HL-60 (cell line): ENCODE measurements at regions not wholly inside any gene's neighbourhood (a gene's known extent, or its start where the extent isn't known, plus 50 kb on each side); places are given as distances from the start of the nearest gene placed in this dataset.

Experiments used
- CTCF ChIP-seq: IDR thresholded peaks from one replicate; pipeline ENCODE4 v1.5.1; 2011; ENCODE audit warnings: low read length, control low read depth, inconsistent platforms; ENCODE audit not compliant: insufficient read depth
- POLR2AphosphoS5 ChIP-seq: IDR thresholded peaks from 2 replicates; pipeline ENCODE4 v1.6.1; 2012; ENCODE audit warnings: low read depth

DNA sequence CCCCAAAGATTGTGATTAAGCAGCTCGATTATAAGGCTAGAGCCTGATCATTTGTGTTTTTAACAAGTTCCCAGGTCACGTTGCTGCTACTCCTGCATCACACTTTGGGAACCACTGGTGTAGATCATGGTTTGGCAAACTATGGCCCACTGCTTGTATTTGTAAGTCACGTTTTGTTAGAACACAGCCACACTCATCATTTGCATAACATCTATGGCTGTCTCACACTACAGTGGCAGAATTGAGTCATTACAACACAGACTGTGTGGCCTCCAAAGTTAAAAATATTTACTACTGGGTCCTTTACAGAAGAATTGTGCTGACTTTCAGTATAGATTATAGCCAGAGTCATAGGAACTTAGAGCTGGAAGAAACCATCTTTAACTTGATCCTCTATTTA, 515.3 kb upstream of the PSMD7 start:
- TF ChIP-seq CTCF (no peak), POLR2AphosphoS5 (no peak)
